Activated T-cell treated with anti-CD3 and anti-CD28 coated beads, Interleukin-2, amount 50 U/mL, for 48 hours (primary cell): ENCODE measurements at regions not wholly inside any gene's neighbourhood (a gene's known extent, or its start where the extent isn't known, plus 50 kb on each side); places are given as distances from the start of the nearest gene placed in this dataset.

Experiments used
- DNase-seq, 2 experiments: peaks; one replicate each; pipeline ENCODE4 v3.0.0-alpha.2; 2020

GRCh38 chr3:182703233-182703632 lies 90.1 kb upstream of the ATP11B start:
- DNase-seq, result no peak

DNA sequence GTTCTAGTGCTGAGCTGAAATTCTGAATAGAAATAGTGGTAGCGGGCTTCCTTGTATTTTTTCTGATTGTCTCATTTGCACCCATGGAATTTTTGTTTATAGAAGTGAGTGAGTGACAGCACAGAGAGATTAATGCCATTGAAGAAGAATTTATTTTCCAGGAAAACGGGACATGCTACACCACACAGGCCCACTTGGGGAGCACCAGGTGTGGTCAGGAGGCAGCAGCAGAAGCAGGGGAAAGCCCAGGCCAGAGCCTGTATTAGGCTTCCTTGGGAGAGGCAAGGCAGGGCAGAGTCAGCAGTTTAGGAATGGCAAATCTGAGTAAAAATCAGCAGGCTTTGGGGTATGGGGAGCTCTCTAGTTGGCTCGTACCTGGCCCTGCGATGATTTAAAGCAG lies 88.4 kb upstream of the ATP11B start:
- no peak for DNase-seq

GRCh38 chr3:182708810-182709209 lies 84.5 kb upstream of the ATP11B start:
- no peak for DNase-seq

DNA sequence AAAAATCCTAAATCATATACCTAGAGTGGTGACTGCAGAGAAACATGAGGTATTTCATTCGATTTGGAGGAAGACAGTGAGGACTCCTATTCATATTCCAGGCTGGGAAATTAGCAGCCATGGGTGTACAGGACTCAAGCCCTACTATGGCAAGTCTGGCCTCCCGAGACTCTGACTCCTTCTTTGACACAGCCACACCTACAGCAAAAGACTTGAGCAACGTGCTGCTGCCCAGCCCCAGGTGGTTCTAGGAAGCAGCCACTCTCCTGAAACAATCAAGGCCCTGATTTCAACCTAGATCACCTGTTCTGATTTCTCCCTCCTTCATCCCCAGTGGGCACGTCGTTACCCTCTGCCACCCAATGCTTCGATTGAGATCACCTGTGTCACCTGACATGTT lies 84.0 kb upstream of the ATP11B start:
- no peak for DNase-seq

DNA sequence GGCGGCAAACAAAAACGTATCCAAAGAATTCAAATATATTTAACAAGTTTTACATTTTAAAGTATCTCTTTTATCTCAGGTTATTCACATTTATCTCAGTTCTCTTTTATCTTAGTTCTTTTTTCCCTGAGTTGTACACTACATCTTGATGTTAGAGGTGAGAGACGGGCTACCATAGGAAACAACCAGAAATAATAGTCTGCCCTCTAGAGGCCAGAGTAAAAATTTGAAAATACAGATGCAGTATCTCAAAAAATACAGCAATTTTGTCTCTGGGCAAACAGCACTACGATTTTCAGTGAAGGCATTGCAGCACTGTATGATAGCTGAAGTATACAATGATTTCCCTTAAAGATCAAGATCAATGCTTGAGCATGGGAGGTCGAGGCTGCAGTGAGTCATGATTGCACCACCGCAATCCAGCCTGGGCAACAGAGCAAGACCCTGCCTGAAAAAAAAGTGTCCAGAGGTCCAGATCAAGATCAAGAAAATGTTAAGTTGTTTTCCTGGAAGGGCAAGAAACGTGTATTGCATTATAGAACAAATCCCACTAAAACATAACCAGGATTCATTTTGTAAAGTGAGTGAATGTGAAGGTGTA lies 82.6 kb upstream of the ATP11B start:
- no peak for DNase-seq

DNA sequence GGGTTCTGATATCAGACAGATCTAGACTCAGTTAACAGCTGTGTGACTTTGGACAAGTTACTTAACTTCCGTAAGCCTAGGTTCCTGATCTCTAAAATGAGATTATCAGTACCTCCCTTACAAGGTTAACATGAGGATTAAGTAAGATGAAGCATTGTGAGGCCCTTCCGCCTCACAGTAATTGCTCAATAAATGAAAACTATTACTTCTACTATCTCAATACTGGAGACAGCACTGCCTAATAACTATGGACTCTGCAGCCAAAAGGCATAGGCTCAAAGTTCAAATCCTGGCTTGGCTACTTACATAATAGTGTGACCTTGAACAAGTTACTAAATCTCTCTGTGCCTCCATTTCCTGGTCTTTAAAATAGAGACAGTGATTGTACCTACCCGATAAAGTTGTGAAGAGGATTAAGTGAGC lies 82.0 kb upstream of the ATP11B start:
- DNase-seq, result no peak

- no peak for DNase-seq
These were observed 81.5 kb upstream of the ATP11B start for GRCh38 chr3:182711853-182712252.

DNA sequence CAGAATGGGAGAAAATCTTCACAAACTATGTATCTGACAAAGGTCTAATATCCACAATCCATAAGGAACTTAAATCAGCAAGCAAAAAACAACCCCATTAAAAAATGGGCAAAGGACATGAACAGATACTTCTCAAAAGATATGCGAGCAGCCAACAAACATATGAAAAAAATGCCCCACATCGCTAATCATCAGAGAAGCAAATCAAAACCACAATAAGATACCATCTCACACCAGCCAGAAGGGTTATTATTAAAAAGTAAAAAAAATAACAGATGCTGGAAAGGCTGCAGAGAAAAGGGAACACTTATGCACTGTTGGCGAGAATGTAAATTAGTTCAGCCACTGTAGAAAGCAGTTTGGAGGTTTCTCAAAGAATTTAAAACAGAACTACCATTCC lies 80.2 kb upstream of the ATP11B start:
- no peak for DNase-seq

DNA sequence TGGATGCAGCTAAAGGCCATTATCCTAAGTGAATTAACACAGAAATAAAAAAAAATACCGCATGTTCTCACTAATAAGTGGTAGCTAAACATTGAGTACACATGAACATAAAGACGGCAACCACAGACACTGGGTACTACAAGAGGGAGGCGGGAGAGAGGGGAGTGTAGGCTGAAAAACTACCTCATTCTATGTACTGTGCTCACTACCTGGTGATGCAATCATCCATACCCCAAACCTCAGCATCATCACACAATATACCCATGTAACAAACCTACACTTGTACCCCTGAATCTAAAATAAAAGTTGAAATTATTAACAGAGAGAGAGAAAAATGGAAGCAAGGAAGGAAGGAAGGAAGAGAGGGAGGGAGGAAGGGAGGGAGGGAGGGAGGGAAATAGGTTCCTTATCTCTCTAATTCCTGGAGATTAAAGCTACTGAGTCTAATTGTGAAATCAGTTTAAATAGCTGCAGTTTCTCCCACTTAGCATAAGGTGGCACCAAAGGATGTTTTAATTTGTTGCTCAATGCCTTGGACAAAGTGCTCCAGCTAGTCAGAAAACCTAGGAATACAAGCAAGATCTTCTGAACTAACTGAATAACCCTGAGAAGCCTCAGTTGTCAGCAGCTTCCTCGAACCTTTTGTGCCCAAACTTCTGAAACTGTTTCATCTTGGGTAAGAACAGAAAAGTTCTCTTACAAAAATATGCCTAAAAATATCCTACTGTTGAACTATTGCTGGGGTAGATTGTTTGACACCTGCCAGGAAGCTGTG lies 79.4 kb upstream of the ATP11B start:
- DNase-seq, result no peak

DNA sequence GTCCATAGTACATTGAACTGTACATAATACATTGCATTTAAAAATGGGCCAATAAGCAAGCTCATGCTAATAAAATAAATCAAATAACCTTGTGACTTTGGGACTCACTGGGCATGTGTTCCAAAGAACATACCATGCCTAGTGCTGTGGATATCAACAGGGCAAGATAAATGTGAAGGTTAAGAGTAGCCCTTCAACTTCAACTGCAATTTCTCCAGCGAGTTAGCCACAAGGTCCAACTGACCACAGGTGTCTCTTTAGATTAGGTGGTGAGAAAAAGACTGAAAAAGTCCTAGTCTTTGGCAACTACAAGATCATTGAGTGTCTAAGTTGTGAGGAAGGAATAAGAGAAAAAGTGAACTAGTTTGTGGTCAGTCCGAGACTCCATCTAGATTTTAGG lies 78.3 kb upstream of the ATP11B start:
- no peak for DNase-seq

DNA sequence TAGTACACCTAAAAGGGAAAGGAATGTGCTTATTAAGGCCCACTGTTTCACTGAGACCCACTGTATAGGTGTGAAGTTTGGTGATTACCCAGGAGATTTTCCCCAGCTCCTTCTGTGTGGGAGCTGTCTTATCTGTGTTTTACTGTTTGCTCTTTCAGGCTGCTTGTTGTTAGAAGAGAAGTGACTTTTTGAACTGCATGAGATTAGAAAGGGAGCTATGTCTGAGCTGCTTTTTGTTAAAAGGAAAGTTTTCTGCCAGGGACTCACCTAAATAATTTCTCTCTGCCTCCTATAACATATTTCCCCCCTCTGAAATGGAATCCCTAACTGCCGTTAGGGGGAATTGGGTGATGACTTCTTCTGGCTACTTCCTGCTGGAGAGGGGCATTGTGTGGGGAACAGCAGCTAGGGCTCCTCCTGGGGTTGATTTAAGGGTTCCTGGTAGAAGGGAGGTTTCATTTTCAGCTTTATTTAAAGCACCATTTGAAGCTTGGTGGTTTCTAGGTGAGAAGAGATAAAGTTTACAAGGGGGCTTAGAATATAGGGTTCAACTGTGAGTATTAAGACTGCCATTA lies 77.1 kb upstream of the ATP11B start:
- no peak for DNase-seq

DNA sequence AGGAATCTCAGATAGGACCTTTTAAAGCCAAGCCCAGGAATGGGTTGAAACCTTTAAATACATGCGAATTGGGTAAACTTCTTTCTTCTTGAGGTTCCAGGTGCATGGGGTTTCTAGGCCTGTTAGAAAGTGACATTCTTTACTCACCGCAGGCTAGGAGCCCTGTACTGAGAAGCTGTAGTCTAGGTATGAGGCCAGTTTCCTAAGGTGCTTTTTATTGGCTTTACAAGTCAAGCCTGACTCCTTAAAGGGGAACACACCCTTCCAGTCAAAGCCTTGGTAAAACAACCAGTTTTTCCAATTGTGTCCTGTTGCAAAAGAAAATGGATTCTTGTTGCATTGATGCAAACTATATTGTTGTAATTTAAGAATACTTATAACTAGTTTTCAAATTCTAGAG lies 76.1 kb upstream of the ATP11B start:
- no peak for DNase-seq

DNA sequence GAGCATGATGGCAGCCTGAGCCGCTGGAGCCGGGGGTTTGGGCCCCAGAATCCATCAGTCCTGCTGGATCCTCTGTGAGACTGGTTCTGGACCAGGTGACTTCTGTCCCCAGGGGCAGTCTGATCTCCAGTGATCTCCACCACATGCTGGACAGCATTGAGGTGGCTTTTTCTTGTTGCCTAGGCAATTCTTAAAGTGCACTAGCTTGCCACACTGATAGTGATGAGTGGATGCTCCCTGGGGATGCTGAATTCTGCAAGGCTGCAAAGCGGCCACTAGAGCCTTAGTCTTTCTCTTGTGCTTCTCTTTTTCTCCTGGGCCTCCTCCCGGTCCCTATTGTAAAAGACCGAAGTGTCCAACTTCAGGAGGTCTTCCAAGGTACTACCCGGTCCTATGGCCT lies 70.4 kb upstream of the ATP11B start:
- no peak for DNase-seq

- no peak for DNase-seq
These were observed 69.7 kb upstream of the ATP11B start for GRCh38 chr3:182723596-182723995.

- no peak for DNase-seq
These were observed 67.7 kb upstream of the ATP11B start for GRCh38 chr3:182725372-182726251.

DNA sequence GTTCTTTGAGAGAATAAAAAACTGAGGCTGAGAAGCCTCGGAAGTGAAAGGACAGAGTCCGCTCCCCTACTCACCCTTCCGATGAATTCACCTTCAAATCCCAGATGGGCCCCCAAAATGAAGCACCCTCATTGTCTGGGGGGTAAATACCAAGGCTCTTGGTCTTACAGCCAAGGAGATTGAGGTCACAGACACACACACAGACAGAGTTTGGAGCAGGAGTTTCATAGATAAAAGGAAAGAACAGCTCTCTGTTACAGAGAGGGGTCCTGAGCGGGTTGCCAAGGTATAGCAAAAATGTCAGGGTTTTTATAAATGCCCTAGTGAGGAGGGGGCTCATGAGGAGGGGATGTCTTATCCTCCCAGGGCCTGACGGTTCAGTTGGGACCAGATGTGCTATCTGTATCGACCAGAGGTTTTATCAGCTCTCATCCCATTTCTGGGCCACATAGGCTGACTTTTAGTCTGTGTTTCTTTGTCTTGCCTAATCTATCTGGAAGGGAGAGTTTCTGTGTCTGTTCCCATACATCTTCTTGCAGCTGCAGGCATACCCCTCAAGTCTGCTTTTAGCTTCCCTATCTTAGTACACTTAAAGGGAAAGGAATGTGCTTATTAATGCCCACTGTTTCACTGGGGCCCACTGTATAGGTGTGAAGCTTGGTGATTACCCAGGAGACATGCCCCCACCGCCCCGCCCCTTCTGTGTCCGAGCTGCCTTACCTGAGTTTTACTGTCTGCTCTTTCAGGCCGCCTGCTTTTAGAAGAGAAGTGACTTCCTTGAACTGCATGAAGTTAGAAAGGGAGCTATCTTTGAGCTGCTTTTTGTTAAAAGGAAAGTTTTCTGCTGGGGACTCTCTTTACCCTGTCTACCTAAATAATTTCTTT lies 66.8 kb upstream of the ATP11B start:
- DNase-seq, result no peak

DNA sequence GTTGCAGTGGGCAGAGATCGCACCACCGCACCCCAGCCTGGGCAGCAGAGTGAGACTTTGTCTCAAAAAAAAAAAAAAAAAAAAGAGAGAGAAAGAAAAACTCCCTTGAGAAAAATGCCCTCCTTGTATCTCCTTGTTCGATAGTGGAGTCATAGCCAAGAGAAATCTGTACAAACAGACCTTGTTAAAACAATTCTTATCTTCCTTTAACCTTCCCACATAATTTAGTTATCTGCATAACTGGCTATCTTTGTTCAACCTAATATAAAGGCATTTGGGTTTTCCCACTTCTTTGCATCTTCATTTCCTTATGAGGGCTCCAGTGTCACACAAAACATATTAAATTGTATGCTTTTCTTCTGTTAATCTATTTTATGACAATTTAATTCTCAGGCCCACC lies 65.1 kb upstream of the ATP11B start:
- no peak for DNase-seq

DNA sequence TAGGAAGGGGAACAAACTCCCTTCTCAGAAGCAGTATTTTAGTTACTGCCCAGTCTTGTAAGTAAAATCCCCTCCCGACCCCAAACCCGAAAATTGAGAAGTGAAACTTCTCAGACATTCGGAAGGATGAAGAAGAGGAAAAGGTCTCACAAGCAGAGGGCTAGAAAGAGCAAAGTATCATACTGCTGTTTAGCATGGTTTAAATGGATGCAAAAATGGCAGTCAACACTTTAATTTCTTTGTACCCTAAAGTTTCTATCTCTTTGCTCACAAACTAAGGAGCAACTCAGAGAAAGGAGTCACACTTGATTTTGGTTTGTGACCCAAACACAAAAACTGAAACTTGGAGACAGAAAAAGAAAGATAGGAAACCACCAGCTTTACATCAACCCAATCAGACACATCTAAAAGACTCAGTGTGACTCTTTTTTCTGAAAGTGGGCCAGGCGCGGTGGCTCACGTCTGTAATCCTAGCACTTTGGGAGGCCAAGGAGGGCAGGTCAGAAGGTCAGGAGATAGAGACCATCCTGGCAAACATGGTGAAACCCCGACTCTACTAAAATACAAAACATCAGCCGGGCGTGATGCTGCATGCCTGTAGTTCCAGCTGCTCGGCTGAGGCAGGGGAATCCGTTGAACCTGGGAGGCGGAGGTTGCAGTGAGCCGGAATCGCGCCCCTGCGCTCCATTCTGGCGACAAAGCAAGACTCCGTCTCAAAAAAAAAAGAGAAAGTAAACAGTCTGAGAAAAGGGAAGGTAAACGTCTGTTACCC lies 63.2 kb upstream of the ATP11B start:
- no peak for DNase-seq

GRCh38 chr3:182730675-182731042 lies 62.6 kb upstream of the ATP11B start:
- DNase-seq, result no peak

DNA sequence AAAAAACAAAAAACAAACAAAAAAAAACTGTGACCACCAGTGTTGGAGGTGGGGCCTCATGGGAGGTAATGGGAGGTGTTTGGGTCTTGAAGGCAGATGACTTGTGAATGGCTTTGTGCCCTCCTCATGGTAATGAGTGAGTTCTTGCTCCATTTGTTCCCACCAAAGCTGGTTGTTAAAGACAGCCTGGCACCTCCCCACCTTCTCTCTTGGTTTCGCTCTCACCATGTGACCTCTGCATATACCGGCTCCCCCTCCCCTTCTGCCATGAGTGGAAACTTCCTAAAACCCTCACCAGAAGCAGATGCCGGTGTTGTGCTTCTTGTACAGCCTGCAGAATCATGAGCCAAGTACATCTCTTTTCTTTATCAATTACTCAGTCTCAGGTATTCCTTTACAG lies 61.5 kb upstream of the ATP11B start:
- no peak for DNase-seq

GRCh38 chr3:182732232-182733015 lies 60.9 kb upstream of the ATP11B start:
- no peak for DNase-seq
